22Rv1 (cell line): ENCODE measurements at regions not wholly inside any gene's neighbourhood (a gene's known extent, or its start where the extent isn't known, plus 50 kb on each side); places are given as distances from the start of the nearest gene placed in this dataset.

ENCODE experiments used
- H3K27ac ChIP-seq: fragments of 450-650 bp; 2 replicates; pipeline ENCODE4 v1.5.1; 2017
- ZFX ChIP-seq: fragments of 450-650 bp; IDR thresholded peaks from 2 replicates; pipeline ENCODE4 v1.6.1; 2017; ENCODE audit warnings: antibody characterized with exemption, borderline replicate concordance
- TF ChIP-seq, protein P1 (sequence below): fragments of 450-650 bp; IDR thresholded peaks from 2 replicates; pipeline ENCODE4 v1.5.1; 2017; ENCODE audit warnings: mild to moderate bottlenecking

DNA sequence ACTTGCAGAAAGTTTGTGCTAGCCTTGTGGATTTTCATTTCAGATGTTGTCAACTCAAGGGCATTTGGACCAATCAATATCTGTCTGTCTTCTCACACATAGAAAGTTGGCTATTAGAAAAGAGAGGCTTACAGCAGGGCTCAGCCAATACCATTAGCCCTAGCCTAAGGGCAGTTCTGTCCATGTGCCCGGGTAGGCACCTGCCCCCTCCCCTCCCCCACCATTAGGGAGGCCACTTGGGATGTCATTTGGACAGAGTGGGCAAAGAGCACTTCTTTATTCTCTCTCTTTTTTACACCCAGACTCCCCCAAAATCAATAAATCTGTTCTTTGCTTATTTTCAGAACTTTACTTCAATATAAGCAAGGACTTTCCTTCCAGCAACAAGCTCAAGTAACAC, 188.5 kb upstream of the MKI67 start:
- TF ChIP-seq ZFX: no peak
- TF ChIP-seq, protein P1, sequence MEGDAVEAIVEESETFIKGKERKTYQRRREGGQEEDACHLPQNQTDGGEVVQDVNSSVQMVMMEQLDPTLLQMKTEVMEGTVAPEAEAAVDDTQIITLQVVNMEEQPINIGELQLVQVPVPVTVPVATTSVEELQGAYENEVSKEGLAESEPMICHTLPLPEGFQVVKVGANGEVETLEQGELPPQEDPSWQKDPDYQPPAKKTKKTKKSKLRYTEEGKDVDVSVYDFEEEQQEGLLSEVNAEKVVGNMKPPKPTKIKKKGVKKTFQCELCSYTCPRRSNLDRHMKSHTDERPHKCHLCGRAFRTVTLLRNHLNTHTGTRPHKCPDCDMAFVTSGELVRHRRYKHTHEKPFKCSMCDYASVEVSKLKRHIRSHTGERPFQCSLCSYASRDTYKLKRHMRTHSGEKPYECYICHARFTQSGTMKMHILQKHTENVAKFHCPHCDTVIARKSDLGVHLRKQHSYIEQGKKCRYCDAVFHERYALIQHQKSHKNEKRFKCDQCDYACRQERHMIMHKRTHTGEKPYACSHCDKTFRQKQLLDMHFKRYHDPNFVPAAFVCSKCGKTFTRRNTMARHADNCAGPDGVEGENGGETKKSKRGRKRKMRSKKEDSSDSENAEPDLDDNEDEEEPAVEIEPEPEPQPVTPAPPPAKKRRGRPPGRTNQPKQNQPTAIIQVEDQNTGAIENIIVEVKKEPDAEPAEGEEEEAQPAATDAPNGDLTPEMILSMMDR: no peak
- no peak overlapping the region for H3K27ac ChIP-seq

DNA sequence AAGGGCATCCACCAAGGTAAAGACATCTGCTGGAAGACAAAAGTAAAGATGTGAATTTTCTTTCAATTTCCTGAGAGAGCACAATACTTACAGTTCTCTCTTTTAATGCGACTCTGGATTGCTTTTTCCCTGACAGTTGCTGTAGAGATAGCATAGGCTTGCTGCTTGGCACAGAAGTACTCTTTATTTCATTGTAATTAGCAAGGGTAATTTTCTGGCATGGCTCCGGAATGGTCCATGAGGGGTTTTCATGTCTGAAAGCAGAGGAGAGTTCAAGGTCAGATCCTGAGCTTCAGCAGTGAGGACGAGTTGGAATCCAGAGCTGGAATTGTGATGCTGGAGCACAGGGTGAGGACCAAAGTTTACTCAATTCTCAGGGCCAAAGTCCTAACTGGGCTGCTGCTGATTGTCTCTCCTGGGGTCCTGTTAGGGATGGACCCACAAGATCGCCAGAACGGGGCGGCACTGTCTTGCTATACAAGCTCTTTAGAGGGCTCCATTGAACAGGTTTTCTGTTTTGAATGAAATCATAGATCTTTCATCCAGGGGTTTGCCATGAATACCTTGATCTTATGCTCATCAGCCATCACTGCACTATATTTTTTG, 190.0 kb upstream of the MKI67 start:
- no peak overlapping the region for H3K27ac ChIP-seq
- TF ChIP-seq, protein P1: no peak
- TF ChIP-seq ZFX: no peak

DNA sequence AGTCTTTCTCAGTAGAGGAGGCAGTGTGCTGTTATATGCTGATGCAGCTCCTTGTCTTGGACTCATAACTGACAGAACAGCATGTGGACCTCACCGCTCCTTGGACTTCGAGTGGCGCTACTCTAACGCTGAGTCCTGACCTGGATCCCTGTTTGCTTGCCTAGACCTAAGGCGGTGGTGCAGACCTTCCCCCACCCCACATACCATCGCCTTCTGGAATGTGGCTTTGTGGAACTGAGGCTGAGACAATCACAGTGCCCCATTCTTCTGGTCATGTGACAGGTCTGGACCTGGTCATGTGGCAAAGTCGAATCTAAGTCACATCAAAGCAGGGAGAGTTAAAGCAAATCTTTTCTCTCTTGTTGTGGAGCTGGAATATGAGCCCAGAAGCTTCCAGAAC, 190.7 kb upstream of the MKI67 start:
- TF ChIP-seq, protein P1: no peak
- TF ChIP-seq ZFX: no peak
- no peak overlapping the region for H3K27ac ChIP-seq

DNA sequence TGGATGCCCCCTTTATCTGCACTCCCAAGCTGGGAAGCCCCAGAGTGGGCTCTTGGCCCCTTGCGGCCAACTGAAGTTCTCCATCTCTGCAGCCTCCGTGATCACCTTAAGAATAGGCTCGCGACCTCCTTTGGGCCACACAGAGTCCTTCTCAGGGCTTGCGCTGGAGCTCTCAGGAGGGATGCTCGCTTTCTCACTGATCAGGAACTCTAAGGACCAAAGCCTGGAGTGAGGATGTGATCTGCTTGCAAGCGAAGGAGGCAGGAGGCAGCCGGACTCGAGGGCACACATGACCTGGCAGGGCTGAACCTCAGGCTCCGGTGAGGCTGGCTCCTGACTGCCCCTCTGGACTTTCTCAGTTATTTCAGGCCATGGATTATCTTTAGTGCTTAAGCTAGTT, 192.1 kb upstream of the MKI67 start:
- TF ChIP-seq, protein P1: no peak
- no peak for TF ChIP-seq ZFX
- H3K27ac ChIP-seq: no peak overlapping the region

DNA sequence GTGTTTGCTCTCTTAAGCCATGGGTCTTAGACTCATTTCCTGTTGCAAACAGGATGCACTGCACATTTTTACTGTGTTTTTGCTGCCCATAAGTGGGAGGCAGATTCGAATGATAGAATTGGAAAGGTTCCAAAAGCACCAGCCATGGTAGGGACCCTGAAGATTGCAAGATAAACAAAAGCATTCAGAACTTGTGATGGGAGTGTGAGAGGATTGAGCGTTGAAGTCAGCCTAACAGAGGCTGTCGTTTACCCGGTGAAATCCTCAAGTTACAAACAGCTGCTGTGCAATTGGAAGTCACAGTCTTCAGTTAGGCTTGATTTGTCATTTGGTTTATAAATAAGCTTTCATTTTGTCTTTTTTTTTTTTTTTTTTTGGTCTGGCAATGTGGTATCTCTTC, 192.7 kb upstream of the MKI67 start:
- TF ChIP-seq ZFX: no peak
- TF ChIP-seq, protein P1: no peak
- no peak overlapping the region for H3K27ac ChIP-seq

DNA sequence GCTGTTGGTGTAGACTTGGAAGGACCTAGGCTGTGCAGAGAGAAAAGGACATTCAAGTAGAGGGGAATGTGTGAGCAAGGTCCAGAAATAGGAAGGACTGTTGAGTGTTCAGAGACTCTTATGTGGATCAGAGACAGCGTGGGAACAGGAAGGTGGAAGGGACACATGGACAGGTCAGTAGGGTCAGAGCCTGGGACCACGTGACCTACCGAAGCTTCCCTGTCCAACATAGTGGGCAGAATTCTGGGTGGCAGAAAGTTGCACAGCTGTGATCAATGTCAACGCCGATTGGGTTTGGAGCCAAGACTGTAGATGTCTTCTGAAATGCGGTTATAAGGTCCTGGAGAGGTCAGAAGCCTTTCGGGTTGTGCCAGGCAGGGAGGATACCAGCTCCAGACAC, 195.9 kb upstream of the MKI67 start:
- no peak overlapping the region for H3K27ac ChIP-seq
- TF ChIP-seq, protein P1: no peak
- no peak for TF ChIP-seq ZFX

DNA sequence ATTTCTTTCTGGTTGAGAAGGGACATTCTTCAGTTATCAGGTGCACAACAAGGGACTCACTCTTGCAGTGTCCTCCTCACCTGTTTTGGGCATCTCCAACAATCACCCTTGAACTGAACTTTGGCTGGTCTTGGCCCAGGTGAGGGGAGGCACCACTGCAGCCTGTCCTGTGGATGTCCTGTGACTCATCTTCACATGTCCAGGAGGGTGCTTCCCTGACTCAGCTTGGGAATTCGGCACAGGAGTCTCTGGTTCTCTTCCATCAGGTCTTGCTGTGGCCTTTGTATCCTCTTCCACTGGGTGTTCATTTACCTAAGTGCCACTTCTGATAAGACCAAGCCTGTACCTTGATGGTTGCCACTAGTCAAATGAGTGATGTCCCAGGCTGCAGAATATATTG, 196.7 kb upstream of the MKI67 start:
- no peak overlapping the region for H3K27ac ChIP-seq
- TF ChIP-seq, protein P1: no peak
- no peak for TF ChIP-seq ZFX
